ENCODE measurements at regions not wholly inside any gene's neighbourhood (a gene's known extent, or its start where the extent isn't known, plus 50 kb on each side); places are given as distances from the start of the nearest gene placed in this dataset.

GRCh38 chr15:50823281-50823680 lies 57.8 kb upstream of the SPPL2A start:
- TF ChIP-seq POLR2AphosphoS5 (IDR thresholded peaks at IDR 0.05; ENCODE audit: low read depth, low read length) = no peak
- no peak for TF ChIP-seq REST (IDR thresholded peaks at IDR 0.05; ENCODE audit: low read depth, low read length)
- no peak for TF ChIP-seq RAD21 (IDR thresholded peaks at IDR 0.05; ENCODE audit: low read length)
